Stimulated activated effector memory CD8-positive, alpha-beta T cell treated with anti-CD3 and anti-CD28 coated beads, Interleukin-12 subunit alpha, Interleukin-12 subunit beta, amount 100 ng/mL, for 72 hours (primary cell): ENCODE measurements at regions not wholly inside any gene's neighbourhood (a gene's known extent, or its start where the extent isn't known, plus 50 kb on each side); places are given as distances from the start of the nearest gene placed in this dataset.

Source experiments
- ATAC-seq: fragments of 150-1000 bp; cut with Tn5 transposase; 2 replicates; pipeline ENCODE4 v1.10.0; 2021
- DNase-seq, 2 donors: peaks; one replicate each; pipeline ENCODE4 v3.0.0; 2021 to 2022; ENCODE audit warnings: low spot score in 2 of 2
- H3K27ac Mint-ChIP-seq: one replicate; pipeline ENCODE4 v1.8.0; 2022; ENCODE audit warnings: mild to moderate bottlenecking, mixed read lengths
- H3K36me3 Mint-ChIP-seq: one replicate; pipeline ENCODE4 v1.8.0; 2022; ENCODE audit warnings: mild to moderate bottlenecking, mixed read lengths
- H3K4me1 Mint-ChIP-seq: one replicate; pipeline ENCODE4 v1.8.0; 2022; ENCODE audit warnings: mixed read lengths
- H3K4me3 Mint-ChIP-seq: one replicate; pipeline ENCODE4 v1.8.0; 2022; ENCODE audit warnings: mild to moderate bottlenecking, mixed read lengths
- H3K9me3 Mint-ChIP-seq: one replicate; pipeline ENCODE4 v1.8.0; 2022; ENCODE audit warnings: mixed read lengths

GRCh38 chr16:85346404-85347212 is 234.3 kb upstream of the CIBAR2 start:
- Mint-ChIP-seq H3K4me1 (no peaks in the 10 kb centered on the region), H3K36me3 (no peaks in the 10 kb centered on the region), H3K4me3 (no peak overlapping the region), H3K9me3 (no peaks in the 10 kb centered on the region), H3K27ac (no peak overlapping the region)
- DNase-seq = no peak
- no peak for ATAC-seq

- Mint-ChIP-seq H3K4me1 (no peaks in the 10 kb centered on the region), H3K36me3 (no peaks in the 10 kb centered on the region), H3K27ac (no peak overlapping the region), H3K4me3 (no peak overlapping the region), H3K9me3 (no peaks in the 10 kb centered on the region)
- ATAC-seq (peak; percentile 5), DNase-seq (no peak)
These were observed 234.9 kb upstream of the CIBAR2 start for GRCh38 chr16:85347213-85347591.

GRCh38 chr16:85348065-85348840 is 236.0 kb upstream of the CIBAR2 start:
- H3K27ac Mint-ChIP-seq = no peak overlapping the region
- no peaks in the 10 kb centered on the region for H3K4me1 Mint-ChIP-seq
- H3K36me3 Mint-ChIP-seq = no peaks in the 10 kb centered on the region
- no peak for ATAC-seq
- H3K4me3 Mint-ChIP-seq = no peak overlapping the region
- no peak for DNase-seq
- no peaks in the 10 kb centered on the region for H3K9me3 Mint-ChIP-seq

GRCh38 chr16:85348911-85349334 is 236.7 kb upstream of the CIBAR2 start:
- no peak overlapping the region for H3K4me3 Mint-ChIP-seq
- no peak overlapping the region for H3K27ac Mint-ChIP-seq
- H3K4me1 Mint-ChIP-seq = no peaks in the 10 kb centered on the region
- ATAC-seq (no peak), DNase-seq (no peak)
- H3K9me3 Mint-ChIP-seq = no peaks in the 10 kb centered on the region
- H3K36me3 Mint-ChIP-seq = no peaks in the 10 kb centered on the region

- no peak overlapping the region for H3K4me3 Mint-ChIP-seq
- no peaks in the 10 kb centered on the region for H3K9me3 Mint-ChIP-seq
- DNase-seq = no peak
- ATAC-seq = no peak
- no peaks in the 10 kb centered on the region for H3K36me3 Mint-ChIP-seq
- H3K4me1 Mint-ChIP-seq = no peaks in the 10 kb centered on the region
- H3K27ac Mint-ChIP-seq = no peak overlapping the region
These were observed 237.3 kb upstream of the CIBAR2 start for GRCh38 chr16:85349365-85350145.

GRCh38 chr16:85350146-85350728 is 238.0 kb upstream of the CIBAR2 start:
- ATAC-seq = no peak

GRCh38 chr16:85350973-85351372 is 238.7 kb upstream of the CIBAR2 start:
- Mint-ChIP-seq H3K9me3 (no peaks in the 10 kb centered on the region), H3K4me1 (no peaks in the 10 kb centered on the region), H3K4me3 (no peak overlapping the region), H3K36me3 (no peaks in the 10 kb centered on the region), H3K27ac (no peak overlapping the region)
- DNase-seq (no peak), ATAC-seq (no peak)

More at GRCh38 chr16:85350146-85350728, 238.0 kb upstream of the CIBAR2 start:
- no peaks in the 10 kb centered on the region for H3K9me3 Mint-ChIP-seq
- DNase-seq = no peak
- no peak overlapping the region for H3K27ac Mint-ChIP-seq
- no peak overlapping the region for H3K4me3 Mint-ChIP-seq
- H3K4me1 Mint-ChIP-seq = no peaks in the 10 kb centered on the region
- H3K36me3 Mint-ChIP-seq = no peaks in the 10 kb centered on the region

GRCh38 chr16:85353013-85353412 is 240.7 kb upstream of the CIBAR2 start:
- no peaks in the 10 kb centered on the region for H3K4me1 Mint-ChIP-seq
- no peaks in the 10 kb centered on the region for H3K36me3 Mint-ChIP-seq
- H3K4me3 Mint-ChIP-seq = no peak overlapping the region
- DNase-seq (no peak), ATAC-seq (no peak)
- no peak overlapping the region for H3K27ac Mint-ChIP-seq
- no peaks in the 10 kb centered on the region for H3K9me3 Mint-ChIP-seq

- H3K4me1 Mint-ChIP-seq = no peaks in the 10 kb centered on the region
- no peak overlapping the region for H3K4me3 Mint-ChIP-seq
- DNase-seq (no peak), ATAC-seq (no peak)
- H3K27ac Mint-ChIP-seq = no peak overlapping the region
- H3K9me3 Mint-ChIP-seq = no peaks in the 10 kb centered on the region
- H3K36me3 Mint-ChIP-seq = no peaks in the 10 kb centered on the region
These were observed 241.8 kb upstream of the CIBAR2 start for GRCh38 chr16:85353839-85354685.

GRCh38 chr16:85354686-85355514 is 242.6 kb upstream of the CIBAR2 start:
- ATAC-seq = peak; percentile 14

GRCh38 chr16:85355515-85355837 is 243.2 kb upstream of the CIBAR2 start:
- Mint-ChIP-seq H3K4me3 (no peak overlapping the region), H3K4me1 (no peaks in the 10 kb centered on the region), H3K9me3 (no peaks in the 10 kb centered on the region), H3K27ac (no peak overlapping the region), H3K36me3 (no peaks in the 10 kb centered on the region)
- ATAC-seq (no peak), DNase-seq (no peak)

More at GRCh38 chr16:85354686-85355514, 242.6 kb upstream of the CIBAR2 start:
- H3K9me3 Mint-ChIP-seq = no peaks in the 10 kb centered on the region
- no peaks in the 10 kb centered on the region for H3K4me1 Mint-ChIP-seq
- H3K4me3 Mint-ChIP-seq = no peak overlapping the region
- no peak for DNase-seq
- no peaks in the 10 kb centered on the region for H3K36me3 Mint-ChIP-seq
- no peak overlapping the region for H3K27ac Mint-ChIP-seq

GRCh38 chr16:85356157-85356556 is 243.9 kb upstream of the CIBAR2 start:
- Mint-ChIP-seq H3K4me1 (no peaks in the 10 kb centered on the region), H3K9me3 (no peaks in the 10 kb centered on the region), H3K27ac (no peak overlapping the region), H3K4me3 (no peak overlapping the region), H3K36me3 (no peaks in the 10 kb centered on the region)
- DNase-seq (no peak), ATAC-seq (no peak)

GRCh38 chr16:85357323-85357722 is 245.1 kb upstream of the CIBAR2 start:
- Mint-ChIP-seq H3K9me3 (no peaks in the 10 kb centered on the region), H3K4me1 (no peaks in the 10 kb centered on the region), H3K4me3 (no peak overlapping the region), H3K27ac (no peak overlapping the region), H3K36me3 (no peaks in the 10 kb centered on the region)
- ATAC-seq (no peak), DNase-seq (no peak)
